ENCODE measurements at regions not wholly inside any gene's neighbourhood (a gene's known extent, or its start where the extent isn't known, plus 50 kb on each side); places are given as distances from the start of the nearest gene placed in this dataset.
A peak's percentile ranks its signal among the peaks of the same experiment; 100 is the strongest.

DNA sequence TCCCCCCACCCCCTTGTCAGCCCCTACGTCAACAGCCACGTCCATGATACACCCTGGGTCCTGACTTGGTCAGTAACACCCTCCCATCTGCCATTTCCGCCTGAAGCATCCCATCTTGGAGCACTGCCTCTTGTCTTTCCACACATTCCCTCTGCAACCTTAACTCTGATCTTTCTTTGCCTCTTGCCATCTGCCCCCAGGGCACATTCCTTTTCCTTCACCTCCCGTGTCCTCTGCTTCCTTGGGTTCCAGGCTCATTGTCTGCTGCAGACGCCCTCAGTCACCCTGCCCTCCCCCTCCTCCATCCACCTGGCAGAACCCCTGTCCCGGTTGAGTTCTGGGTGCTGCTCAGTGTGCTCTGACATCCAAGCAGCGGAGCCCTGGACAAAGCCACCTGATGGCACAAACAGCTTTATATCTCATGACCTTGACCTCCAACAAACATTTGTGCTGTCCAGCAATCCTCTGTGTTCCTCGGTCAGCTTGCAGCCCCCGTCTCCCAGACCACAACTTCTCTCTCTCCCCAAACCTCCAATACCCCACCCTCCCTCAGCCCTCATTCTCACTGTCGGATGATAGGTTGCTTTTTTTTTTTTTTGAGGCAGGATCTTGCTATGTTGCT, 97.7 kb upstream of the IER5L start:
- Histone ChIP-seq H3K4me2 (ENCODE audit: low read depth, low read length) (no peak overlapping the region), H2BK15ac (ENCODE audit: low read depth, low read length) (no peak overlapping the region), H3K4me3 (ENCODE audit: insufficient read depth, low read depth, low read length) (no peak overlapping the region), H3K4ac (ENCODE audit: low read depth, low read length) (no peak overlapping the region), H3K9me1 (ENCODE audit: insufficient read depth, low read length) (no peaks in the 10 kb centered on the region), H3K9me3 (ENCODE audit: control insufficient read depth, insufficient read depth, low read length) (no peaks in the 10 kb centered on the region), H3K18ac (ENCODE audit: low read depth, low read length) (no peak overlapping the region), H3K79me1 (ENCODE audit: low read depth in 1 of 2, low read length in 2 of 2) (no peaks in the 10 kb centered on the region), H2BK5ac (ENCODE audit: low read depth, low read length, poor library complexity, severe bottlenecking) (no peak overlapping the region), H2AK9ac (replicated peaks; ENCODE audit: low read depth, low read length, poor library complexity) (no peak overlapping the region), H3K27me3 (ENCODE audit: control insufficient read depth, insufficient read depth, low read length) (peaks cover 23% of the 10 kb centered on the region), H4K91ac (ENCODE audit: insufficient read depth, low read depth, low read length) (no peak overlapping the region), H3K36me3 (ENCODE audit: control insufficient read depth, insufficient read depth, low read length) (no peaks in the 10 kb centered on the region), H4K5ac (ENCODE audit: low read depth, low read length) (no peak overlapping the region), H4K20me1 (ENCODE audit: insufficient read depth, low read length) (no peaks in the 10 kb centered on the region), H3K56ac (ENCODE audit: extremely low read depth, insufficient read depth, low read length) (no peak overlapping the region), H3K14ac (replicated peaks; ENCODE audit: low read depth, low read length) (no peak overlapping the region), H3K27ac (ENCODE audit: insufficient read depth, low read length) (no peak overlapping the region), H3K4me1 (ENCODE audit: control insufficient read depth, insufficient read depth, low read length) (peaks cover 5% of the 10 kb centered on the region), H4K8ac (ENCODE audit: low read depth in 2 of 2, low read length in 2 of 2) (no peak overlapping the region), H3K23ac (ENCODE audit: low read depth, low read length) (no peak overlapping the region), H2BK120ac (ENCODE audit: low read depth, low read length) (no peak overlapping the region), H3K9ac (ENCODE audit: low read depth, low read length) (no peak overlapping the region), H2AK5ac (ENCODE audit: low read depth, low read length) (no peak overlapping the region), H2BK20ac (ENCODE audit: low read depth, low read length) (no peak overlapping the region), H2AFZ (replicated peaks; ENCODE audit: low read length, poor library complexity) (no peak overlapping the region)
- POLR2A ChIA-PET (ENCODE audit: unreplicated experiment), result no interaction called here
- DNase-seq (peak; percentile 11), ATAC-seq (ENCODE audit: low read depth) (no peak)
- TF ChIP-seq MXI1 (IDR thresholded peaks at IDR 0.05; ENCODE audit: borderline replicate concordance, low read depth, low read length) (no peak), POLR2A (IDR thresholded peaks at IDR 0.05; ENCODE audit: low read depth, low read length) (no peak), FOS (IDR thresholded peaks at IDR 0.05; ENCODE audit: low read depth, low read length) (no peak)
- in situ Hi-C loops (cut with MboI; ENCODE audit: low sequenced_read_pairs) (no loop called here), dilution Hi-C loops (cut with HindIII; ENCODE audit: low sequenced_read_pairs, unreplicated experiment) (no loop called here), intact Hi-C loops (cut with micrococcal nuclease) (no loop called here)
- CTCF ChIA-PET, result no interaction called here
- 54% methylated on average over 6 of the region's 10 CpGs; no CpG with 5 or more reads in 1 of the 2 experiments for WGBS, 2 experiments (ENCODE audit: extremely low coverage in 2 of 2, insufficient read length in 1 of 2)
- BruUV-seq (replicated peaks), result no TSS peak
